Hepatic stellate cell (primary cell): ENCODE measurements at regions not wholly inside any gene's neighbourhood (a gene's known extent, or its start where the extent isn't known, plus 50 kb on each side); places are given as distances from the start of the nearest gene placed in this dataset.
A peak's percentile ranks its signal among the peaks of the same experiment; 100 is the strongest.

Experiments
- DNase-seq: peaks from one replicate; pipeline ENCODE4 v3.0.0; 2011; ENCODE audit warnings: low spot score

GRCh38 chr1:173400387-173400995 is 76.6 kb upstream of the PRDX6 start:
- DNase-seq = no peak

GRCh38 chr1:173403996-173404395 is 73.1 kb upstream of the PRDX6 start:
- no peak for DNase-seq

GRCh38 chr1:173405281-173405680 is 71.9 kb upstream of the PRDX6 start:
- no peak for DNase-seq

GRCh38 chr1:173405834-173406233 is 71.3 kb upstream of the PRDX6 start:
- peak; percentile 34 for DNase-seq

GRCh38 chr1:173406783-173407230 is 70.3 kb upstream of the PRDX6 start:
- DNase-seq = no peak

GRCh38 chr1:173407846-173408245 is 69.3 kb upstream of the PRDX6 start:
- no peak for DNase-seq

GRCh38 chr1:173408886-173409285 is 68.2 kb upstream of the PRDX6 start:
- DNase-seq = no peak

- DNase-seq = no peak
Measured at GRCh38 chr1:173409613-173410012, 67.5 kb upstream of the PRDX6 start.

- no peak for DNase-seq
Measured at GRCh38 chr1:173410133-173410793, 66.9 kb upstream of the PRDX6 start.

- no peak for DNase-seq
Measured at GRCh38 chr1:173410794-173411236, 66.3 kb upstream of the PRDX6 start.

- DNase-seq = peak; percentile 49
Measured at GRCh38 chr1:173411835-173412742, 65.0 kb upstream of the PRDX6 start.

- DNase-seq = no peak
Measured at GRCh38 chr1:173413271-173413707, 63.8 kb upstream of the PRDX6 start.

- no peak for DNase-seq
Measured at GRCh38 chr1:173414136-173414535, 63.0 kb upstream of the PRDX6 start.

GRCh38 chr1:173414539-173415226 is 62.5 kb upstream of the PRDX6 start:
- no peak for DNase-seq

- no peak for DNase-seq
Measured at GRCh38 chr1:173415490-173415889, 61.6 kb upstream of the PRDX6 start.

GRCh38 chr1:173415905-173416450 is 61.2 kb upstream of the PRDX6 start:
- no peak for DNase-seq

GRCh38 chr1:173417563-173417962 is 59.6 kb upstream of the PRDX6 start:
- DNase-seq = no peak

GRCh38 chr1:173418107-173418985 is 58.8 kb upstream of the PRDX6 start:
- DNase-seq = no peak

- DNase-seq = peak; percentile 35
Measured at GRCh38 chr1:173420330-173420806, 56.8 kb upstream of the PRDX6 start.

GRCh38 chr1:173421286-173421685 is 55.8 kb upstream of the PRDX6 start:
- DNase-seq = no peak

- DNase-seq = no peak
Measured at GRCh38 chr1:173421789-173422188, 55.3 kb upstream of the PRDX6 start.
